ENCODE measurements at regions not wholly inside any gene's neighbourhood (a gene's known extent, or its start where the extent isn't known, plus 50 kb on each side); places are given as distances from the start of the nearest gene placed in this dataset.

DNA sequence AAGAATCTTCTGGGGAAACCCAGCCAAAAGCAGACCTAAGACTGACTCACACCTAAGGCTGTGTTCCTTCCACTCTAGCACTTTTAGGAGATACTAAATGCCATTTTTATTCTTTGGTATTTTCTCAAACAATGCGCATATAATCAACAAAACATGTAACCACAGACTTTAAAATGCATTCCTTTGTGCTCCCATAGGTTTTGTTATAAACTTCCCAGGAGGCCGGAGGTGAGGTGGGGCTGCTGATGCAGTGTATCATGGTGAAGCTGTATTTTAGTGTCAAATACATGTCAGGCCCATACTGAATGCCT, 155.2 kb downstream of the BTBD3 start:
- TF ChIP-seq TAF1 (IDR thresholded peaks at IDR 0.05; ENCODE audit: low read depth): no peak
- no peak for TF ChIP-seq ZBTB7A (IDR thresholded peaks at IDR 0.05; ENCODE audit: low read depth)
- no peak for TF ChIP-seq EGR1 (IDR thresholded peaks at IDR 0.05)
- no peak for TF ChIP-seq EP300 (IDR thresholded peaks at IDR 0.05; ENCODE audit: borderline replicate concordance)
- TF ChIP-seq FOXM1 (IDR thresholded peaks at IDR 0.05; ENCODE audit: borderline replicate concordance, low read depth): no peak
- TF ChIP-seq NFIC (IDR thresholded peaks at IDR 0.05): no peak
- TF ChIP-seq, protein P1, sequence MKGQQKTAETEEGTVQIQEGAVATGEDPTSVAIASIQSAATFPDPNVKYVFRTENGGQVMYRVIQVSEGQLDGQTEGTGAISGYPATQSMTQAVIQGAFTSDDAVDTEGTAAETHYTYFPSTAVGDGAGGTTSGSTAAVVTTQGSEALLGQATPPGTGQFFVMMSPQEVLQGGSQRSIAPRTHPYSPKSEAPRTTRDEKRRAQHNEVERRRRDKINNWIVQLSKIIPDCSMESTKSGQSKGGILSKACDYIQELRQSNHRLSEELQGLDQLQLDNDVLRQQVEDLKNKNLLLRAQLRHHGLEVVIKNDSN (IDR thresholded peaks at IDR 0.05): no peak
- no peak for TF ChIP-seq CREB1 (IDR thresholded peaks at IDR 0.05; ENCODE audit: low read depth)
- no peak for TF ChIP-seq CEBPB (IDR thresholded peaks at IDR 0.05)
- no peak for TF ChIP-seq YY1 (IDR thresholded peaks at IDR 0.05; ENCODE audit: low read depth)
- TF ChIP-seq REST (IDR thresholded peaks at IDR 0.05; ENCODE audit: low read depth): no peak
- no peak for TF ChIP-seq MAX (IDR thresholded peaks at IDR 0.05)
- no peak for TF ChIP-seq TCF12 (IDR thresholded peaks at IDR 0.05; ENCODE audit: low read depth)
- no peak for TF ChIP-seq RAD21 (IDR thresholded peaks at IDR 0.05; ENCODE audit: low read depth)
- TF ChIP-seq TEAD4 (IDR thresholded peaks at IDR 0.05): no peak

GRCh38 chr20:12074111-12074655, 156.5 kb downstream of the BTBD3 start:
- TF ChIP-seq CEBPB (IDR thresholded peaks at IDR 0.05): no peak
- no peak for TF ChIP-seq TAF1 (IDR thresholded peaks at IDR 0.05; ENCODE audit: low read depth)
- TF ChIP-seq MAX (IDR thresholded peaks at IDR 0.05): no peak
- no peak for TF ChIP-seq TCF12 (IDR thresholded peaks at IDR 0.05; ENCODE audit: low read depth)
- no peak for TF ChIP-seq NFIC (IDR thresholded peaks at IDR 0.05)

GRCh38 chr20:12076200-12076599, 158.5 kb downstream of the BTBD3 start:
- no peak for TF ChIP-seq EP300 (IDR thresholded peaks at IDR 0.05; ENCODE audit: borderline replicate concordance)
- TF ChIP-seq REST (IDR thresholded peaks at IDR 0.05; ENCODE audit: low read depth): no peak
- no peak for TF ChIP-seq TEAD4 (IDR thresholded peaks at IDR 0.05)

DNA sequence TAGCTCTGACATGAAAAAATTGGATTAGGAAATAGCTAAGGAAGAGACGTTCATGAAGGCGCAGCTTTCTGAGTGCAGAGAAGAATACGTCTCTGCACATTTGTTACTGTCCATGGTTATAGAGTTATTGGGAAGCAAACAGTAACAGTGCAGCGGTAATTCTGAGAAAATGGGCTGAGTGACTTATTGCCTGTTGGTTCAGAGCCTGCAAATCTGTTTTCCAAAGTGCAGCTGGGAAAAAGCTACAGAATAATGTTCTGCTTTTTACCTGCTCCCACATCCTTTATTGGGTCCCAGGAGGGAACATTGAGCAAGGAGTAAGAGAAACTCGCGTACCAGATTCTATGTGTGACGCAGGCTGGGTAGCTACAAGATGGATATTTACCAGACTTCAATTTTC, 160.2 kb downstream of the BTBD3 start:
- TF ChIP-seq ZBTB7A (IDR thresholded peaks at IDR 0.05; ENCODE audit: low read depth): no peak

GRCh38 chr20:12079490-12079889, 161.8 kb downstream of the BTBD3 start:
- TF ChIP-seq NFIC (IDR thresholded peaks at IDR 0.05): no peak
- no peak for TF ChIP-seq TAF1 (IDR thresholded peaks at IDR 0.05; ENCODE audit: low read depth)
- TF ChIP-seq EGR1 (IDR thresholded peaks at IDR 0.05): no peak
- no peak for TF ChIP-seq RAD21 (IDR thresholded peaks at IDR 0.05; ENCODE audit: low read depth)
- TF ChIP-seq REST (IDR thresholded peaks at IDR 0.05; ENCODE audit: low read depth): no peak
- TF ChIP-seq, protein P1 (IDR thresholded peaks at IDR 0.05): no peak
- no peak for TF ChIP-seq TEAD4 (IDR thresholded peaks at IDR 0.05)
- no peak for TF ChIP-seq EP300 (IDR thresholded peaks at IDR 0.05; ENCODE audit: borderline replicate concordance)
- TF ChIP-seq TCF12 (IDR thresholded peaks at IDR 0.05; ENCODE audit: low read depth): no peak
- TF ChIP-seq FOXM1 (IDR thresholded peaks at IDR 0.05; ENCODE audit: borderline replicate concordance, low read depth): no peak

All from Ishikawa (cell line).